Thyroid gland (tissue), 4 donors: ENCODE measurements at regions not wholly inside any gene's neighbourhood (a gene's known extent, or its start where the extent isn't known, plus 50 kb on each side); places are given as distances from the start of the nearest gene placed in this dataset.

Experiments
- CTCF ChIP-seq, 6 experiments: fragments of 200-600 bp in 3 of 6; fragments of 450-650 bp in 3 of 6; sonication (generic) in 3 of 6; IDR thresholded peaks; one replicate each; pipeline ENCODE4 v1.5.1; 2016 to 2019; ENCODE audit warnings: antibody characterized with exemption in 6 of 6, mild to moderate bottlenecking in 2 of 6, inconsistent platforms in 1 of 6, moderate library complexity in 1 of 6
- POLR2A ChIP-seq, 2 donors: fragments of 450-650 bp; IDR thresholded peaks; one replicate each; pipeline ENCODE4 v1.6.1; 2017; ENCODE audit warnings: antibody characterized with exemption in 2 of 2, mild to moderate bottlenecking in 2 of 2, moderate library complexity in 1 of 2

- no peak for TF ChIP-seq POLR2A (IDR thresholded peaks at IDR 0.05)
- no peak for TF ChIP-seq CTCF (IDR thresholded peaks at IDR 0.05)
These were observed 89.6 kb upstream of the MCTP2 start for GRCh38 chr15:94141802-94142201.
